HG02571 (cell line): ENCODE measurements at regions not wholly inside any gene's neighbourhood (a gene's known extent, or its start where the extent isn't known, plus 50 kb on each side); places are given as distances from the start of the nearest gene placed in this dataset.

Source experiments
- ATAC-seq: cut with Tn5 transposase; IDR thresholded peaks from one replicate; pipeline ENCODE4 v1.9.1; 2021; ENCODE audit warnings: mild to moderate bottlenecking, moderate library complexity; ENCODE audit not compliant: unreplicated experiment

- ATAC-seq = no peak
These were observed 297.2 kb downstream of the HS3ST1 start for GRCh38 chr4:11131491-11131890.

- ATAC-seq = no peak
These were observed 298.3 kb downstream of the HS3ST1 start for GRCh38 chr4:11130195-11130970.

GRCh38 chr4:11120435-11120834 is 308.3 kb downstream of the HS3ST1 start:
- no peak for ATAC-seq

GRCh38 chr4:11119474-11119873 is 309.2 kb downstream of the HS3ST1 start:
- no peak for ATAC-seq

- no peak for ATAC-seq
These were observed 310.2 kb downstream of the HS3ST1 start for GRCh38 chr4:11118513-11118912.

GRCh38 chr4:11116940-11117339 is 311.8 kb downstream of the HS3ST1 start:
- ATAC-seq = no peak

- no peak for ATAC-seq
These were observed 316.8 kb downstream of the HS3ST1 start for GRCh38 chr4:11111876-11112275.

- ATAC-seq = no peak
These were observed 317.3 kb downstream of the HS3ST1 start for GRCh38 chr4:11111370-11111769.

- ATAC-seq = no peak
These were observed 321.9 kb downstream of the HS3ST1 start for GRCh38 chr4:11106759-11107158.

- no peak for ATAC-seq
These were observed 322.5 kb downstream of the HS3ST1 start for GRCh38 chr4:11106190-11106589.

GRCh38 chr4:11105715-11106114 is 323.0 kb downstream of the HS3ST1 start:
- no peak for ATAC-seq

GRCh38 chr4:11098461-11098860 is 330.2 kb downstream of the HS3ST1 start:
- no peak for ATAC-seq

- ATAC-seq = no peak
These were observed 331.0 kb downstream of the HS3ST1 start for GRCh38 chr4:11097725-11098124.

- ATAC-seq = no peak
These were observed 347.7 kb downstream of the HS3ST1 start for GRCh38 chr4:11081006-11081405.

GRCh38 chr4:11079171-11079570 is 349.5 kb downstream of the HS3ST1 start:
- no peak for ATAC-seq

GRCh38 chr4:11074581-11075241 is 354.0 kb downstream of the HS3ST1 start:
- ATAC-seq = no peak

- no peak for ATAC-seq
These were observed 355.1 kb downstream of the HS3ST1 start for GRCh38 chr4:11073621-11074051.

GRCh38 chr4:11072999-11073398 is 355.7 kb downstream of the HS3ST1 start:
- no peak for ATAC-seq

GRCh38 chr4:11072463-11072862 is 356.2 kb downstream of the HS3ST1 start:
- ATAC-seq = no peak

GRCh38 chr4:11070813-11071212 is 357.9 kb downstream of the HS3ST1 start:
- ATAC-seq = no peak

- ATAC-seq = no peak
These were observed 359.0 kb downstream of the HS3ST1 start for GRCh38 chr4:11069581-11070211.

- ATAC-seq = no peak
These were observed 359.6 kb downstream of the HS3ST1 start for GRCh38 chr4:11069083-11069482.
